H9 (cell line): ENCODE measurements at regions not wholly inside any gene's neighbourhood (a gene's known extent, or its start where the extent isn't known, plus 50 kb on each side); places are given as distances from the start of the nearest gene placed in this dataset.

Experiments used
- DNase-seq: peaks from one replicate; pipeline ENCODE4 v3.0.0-alpha.2; 2017
- H2AFZ ChIP-seq: one replicate; pipeline ENCODE4 v1.6.1; 2013; ENCODE audit warnings: mild to moderate bottlenecking, low read length, control low read depth, moderate library complexity
- H2AK5ac ChIP-seq: 2 replicates; pipeline ENCODE4 v1.6.1; 2013; ENCODE audit warnings: low read length, control low read depth, mixed read lengths; ENCODE audit not compliant: insufficient read length
- H2BK120ac ChIP-seq: one replicate; pipeline ENCODE4 v1.6.1; 2013; ENCODE audit warnings: low read depth, mild to moderate bottlenecking, low read length, control low read depth, inconsistent platforms; ENCODE audit not compliant: poor library complexity, severe bottlenecking
- H2BK12ac ChIP-seq: 2 replicates; pipeline ENCODE4 v1.6.1; 2013; ENCODE audit warnings: low read length, control low read depth, mixed read lengths, low read depth; ENCODE audit not compliant: insufficient read length
- H2BK15ac ChIP-seq: 2 replicates; pipeline ENCODE4 v1.6.1; 2013; ENCODE audit warnings: low read depth, low read length, control low read depth
- H2BK20ac ChIP-seq: one replicate; pipeline ENCODE4 v1.6.1; 2013; ENCODE audit warnings: low read depth, mild to moderate bottlenecking, low read length, control low read depth, inconsistent platforms; ENCODE audit not compliant: poor library complexity, severe bottlenecking
- H2BK5ac ChIP-seq: 2 replicates; pipeline ENCODE4 v1.6.1; 2013; ENCODE audit warnings: low read length, control low read depth, mixed read lengths; ENCODE audit not compliant: insufficient read length
- H3K14ac ChIP-seq: 2 replicates; pipeline ENCODE4 v1.6.1; 2013; ENCODE audit warnings: low read length, control low read depth; ENCODE audit not compliant: insufficient read depth
- H3K18ac ChIP-seq: 2 replicates; pipeline ENCODE4 v1.6.1; 2013; ENCODE audit warnings: low read depth, mild to moderate bottlenecking, mixed read lengths, low read length, control low read depth; ENCODE audit not compliant: insufficient read length
- H3K23ac ChIP-seq: 2 replicates; pipeline ENCODE4 v1.6.1; 2013; ENCODE audit warnings: low read length, control low read depth, mixed read lengths, low read depth; ENCODE audit not compliant: insufficient read length
- H3K23me2 ChIP-seq: 2 replicates; pipeline ENCODE4 v1.6.1; 2013; ENCODE audit warnings: low read depth, mild to moderate bottlenecking, mixed read lengths, low read length, control low read depth; ENCODE audit not compliant: insufficient read length, poor library complexity, severe bottlenecking
- H3K27ac ChIP-seq: 2 replicates; pipeline ENCODE4 v1.5.1; 2013; ENCODE audit warnings: low read length, control low read depth, mixed read lengths, low read depth; ENCODE audit not compliant: insufficient read length
- H3K27me3 ChIP-seq: 2 replicates; pipeline ENCODE4 v1.6.1; 2013; ENCODE audit warnings: low read length, control low read depth, inconsistent platforms; ENCODE audit not compliant: insufficient read depth
- H3K4ac ChIP-seq: 2 replicates; pipeline ENCODE4 v1.6.1; 2013; ENCODE audit warnings: low read depth, mild to moderate bottlenecking, control low read depth, inconsistent platforms, low read length, moderate library complexity
- H3K4me1 ChIP-seq: 2 replicates; pipeline ENCODE4 v1.6.1; 2013; ENCODE audit warnings: low read length, control low read depth, inconsistent platforms; ENCODE audit not compliant: insufficient read depth
- H3K4me2 ChIP-seq: 2 replicates; pipeline ENCODE4 v1.6.1; 2013; ENCODE audit warnings: low read length, control low read depth, mixed read lengths; ENCODE audit not compliant: insufficient read length, insufficient read depth
- H3K56ac ChIP-seq: 2 replicates; pipeline ENCODE4 v1.6.1; 2013; ENCODE audit warnings: low read depth, mild to moderate bottlenecking, mixed read lengths, low read length, control low read depth; ENCODE audit not compliant: insufficient read length
- H3K79me1 ChIP-seq: 2 replicates; pipeline ENCODE4 v1.6.1; 2013; ENCODE audit warnings: low read depth, mild to moderate bottlenecking, moderate library complexity, low read length, control low read depth, inconsistent platforms; ENCODE audit not compliant: insufficient read depth, poor library complexity, severe bottlenecking
- H3K79me2 ChIP-seq: 2 replicates; pipeline ENCODE4 v1.6.1; 2013; ENCODE audit warnings: low read length, control low read depth, inconsistent platforms; ENCODE audit not compliant: insufficient read depth
- H3K9ac ChIP-seq: 2 replicates; pipeline ENCODE4 v1.6.1; 2013; ENCODE audit warnings: low read length, control low read depth, mixed read lengths; ENCODE audit not compliant: insufficient read length; ENCODE audit errors: extremely low read depth
- H3K9me3 ChIP-seq: one replicate; pipeline ENCODE4 v1.6.1; 2013; ENCODE audit warnings: low read depth, low read length, inconsistent platforms; ENCODE audit not compliant: control insufficient read depth
- H3T11ph ChIP-seq: one replicate; pipeline ENCODE4 v1.6.1; 2013; ENCODE audit warnings: mild to moderate bottlenecking, low read length, control low read depth, inconsistent platforms
- H4K20me1 ChIP-seq: one replicate; pipeline ENCODE4 v1.6.1; 2013; ENCODE audit not compliant: control insufficient read depth, insufficient read length, insufficient read depth
- H4K5ac ChIP-seq: 2 replicates; pipeline ENCODE4 v1.6.1; 2013; ENCODE audit warnings: low read depth, mild to moderate bottlenecking, mixed read lengths, low read length, control low read depth; ENCODE audit not compliant: insufficient read length
- H4K8ac ChIP-seq: replicated peaks from 2 replicates; pipeline ENCODE4 v1.6.1; 2013; ENCODE audit warnings: low read length, control low read depth, mixed read lengths, low read depth; ENCODE audit not compliant: insufficient read length
- H4K91ac ChIP-seq: 2 replicates; pipeline ENCODE4 v1.6.1; 2013; ENCODE audit warnings: low read depth, mild to moderate bottlenecking, moderate library complexity, mixed read lengths, low read length, control low read depth; ENCODE audit not compliant: insufficient read length
- H3K27ac Mint-ChIP-seq, 3 experiments: 2 replicates in 2 of 3; 3 replicates in 1 of 3; pipeline ENCODE4 v1.8.0; 2020 to 2021; ENCODE audit warnings: mixed read lengths in 3 of 3, mild to moderate bottlenecking in 1 of 3, moderate library complexity in 1 of 3
- H3K27me3 Mint-ChIP-seq: 2 replicates; pipeline ENCODE4 v1.8.0; 2021; ENCODE audit warnings: low read depth, mild to moderate bottlenecking, moderate library complexity, mixed read lengths
- H3K36me3 Mint-ChIP-seq, 3 experiments: 2 replicates in 2 of 3; 3 replicates in 1 of 3; pipeline ENCODE4 v1.8.0; 2020 to 2021; ENCODE audit warnings: low read depth in 3 of 3, mixed read lengths in 3 of 3; ENCODE audit not compliant: insufficient read depth in 1 of 3
- H3K4me1 Mint-ChIP-seq, 2 experiments: 2 replicates each; pipeline ENCODE4 v1.8.0; 2020; ENCODE audit warnings: mixed read lengths in 2 of 2
- H3K4me3 Mint-ChIP-seq, 2 experiments: 2 replicates in 1 of 2; 3 replicates in 1 of 2; pipeline ENCODE4 v1.8.0; 2020 to 2021; ENCODE audit warnings: mild to moderate bottlenecking in 2 of 2, mixed read lengths in 2 of 2, moderate library complexity in 1 of 2
- H3K9me3 Mint-ChIP-seq, 2 experiments: 2 replicates in 1 of 2; 3 replicates in 1 of 2; pipeline ENCODE4 v1.8.0; 2020; ENCODE audit warnings: mild to moderate bottlenecking in 2 of 2, mixed read lengths in 2 of 2, moderate library complexity in 1 of 2
- CTCF ChIP-seq: fragments of 200-600 bp; sonication (generic); conservative IDR thresholded peaks from 3 replicates; pipeline ENCODE4 v1.8.0; 2021; ENCODE audit warnings: antibody characterized with exemption, mild to moderate bottlenecking
- WGBS: extraction: QIAGEN DNeasy Blood & Tissue Kit; methylation state at CpG from one replicate; pipeline ENCODE4 v1.1.7; 2013; ENCODE audit warnings: missing lambda C conversion rate, low lambda C conversion rate, mixed read lengths; ENCODE audit not compliant: insufficient read length; ENCODE audit errors: extremely low coverage; 5-methylcytosine and 5-hydroxymethylcytosine counted together

- no peaks in the 10 kb centered on the region for H3K27me3 ChIP-seq
- H3K14ac ChIP-seq: no peak overlapping the region
- H3K56ac ChIP-seq: no peak overlapping the region
- H2BK15ac ChIP-seq: no peak overlapping the region
- H3K27ac ChIP-seq: no peak overlapping the region
- H3K4ac ChIP-seq: no peak overlapping the region
- peaks cover 5 to 7% of the 10 kb centered on the region in 2 experiments; a peak in 3 of 4 replicates for H3K4me1 Mint-ChIP-seq
- H3K4me2 ChIP-seq: no peak overlapping the region
- H3K27me3 Mint-ChIP-seq: no peaks in the 10 kb centered on the region
- H2BK120ac ChIP-seq: no peak overlapping the region
- no peaks in the 10 kb centered on the region for H3K9me3 ChIP-seq
- H3K4me1 ChIP-seq: no peaks in the 10 kb centered on the region; the same call in 1 of the 2 replicates
- H3K18ac ChIP-seq: no peak overlapping the region
- H4K91ac ChIP-seq: no peak overlapping the region
- H2BK12ac ChIP-seq: no peak overlapping the region
- no peak overlapping the region for H3K27ac Mint-ChIP-seq
- H3K36me3 Mint-ChIP-seq: no peaks in the 10 kb centered on the region
- H2AK5ac ChIP-seq: no peak overlapping the region
- H3K23me2 ChIP-seq: no peaks in the 10 kb centered on the region
- no peak overlapping the region for H4K8ac ChIP-seq
- H3K79me1 ChIP-seq: no peaks in the 10 kb centered on the region
- H2AFZ ChIP-seq: no peak overlapping the region
- H2BK20ac ChIP-seq: no peak overlapping the region
- no peak overlapping the region for H3K4me3 Mint-ChIP-seq
- TF ChIP-seq CTCF: no peak
- H3K79me2 ChIP-seq: no peaks in the 10 kb centered on the region
- no peaks in the 10 kb centered on the region; a peak in 1 of 5 replicates for H3K9me3 Mint-ChIP-seq
- no CpG with 5 or more reads among the region's 2 CpGs for WGBS
- no peak overlapping the region for H2BK5ac ChIP-seq
- DNase-seq: no peak
- no peak overlapping the region for H4K5ac ChIP-seq
- no peaks in the 10 kb centered on the region for H4K20me1 ChIP-seq
- no peak overlapping the region for H3T11ph ChIP-seq
- no peak overlapping the region for H3K9ac ChIP-seq
- H3K23ac ChIP-seq: no peak overlapping the region
These were observed 125.0 kb upstream of the HMGA2 start for GRCh38 chr12:65699251-65699650.
